K562 (cell line): ENCODE measurements at regions not wholly inside any gene's neighbourhood (a gene's known extent, or its start where the extent isn't known, plus 50 kb on each side); places are given as distances from the start of the nearest gene placed in this dataset.

Experiments used
- ATAC-seq: fragments of 200-7000 bp; cut with Tn5 transposase; 3 replicates; pipeline ENCODE4 v1.9.1; 2020; ENCODE audit warnings: moderate library complexity
- BruUV-seq: library from RNA; stranded (reverse); fragments of 400-500 nt; replicated peaks from 2 replicates; lab custom pipeline; 2021; lab: Mats Ljungman, UMichigan
- CTCF ChIA-PET: fragments of 300-600 bp; formaldehyde crosslinking; extraction: SDS; loops from one replicate; lab custom pipeline; 2021; ENCODE audit warnings: low intra/inter-chr PET ratio; lab: Yijun Ruan, JAX
- POLR2A ChIA-PET: fragments of 300-600, 350-650 bp; sonication (Branson Sonifier 250); formaldehyde crosslinking; extraction: SDS; loops from one replicate; lab custom pipeline; 2021; ENCODE audit warnings: antibody characterized with exemption, inconsistent platforms; lab: Yijun Ruan, JAX
- DNase-seq, 4 experiments: peaks; one replicate each; pipeline versions ENCODE4 v3.0.0 to v3.0.0-alpha.2; 2011 to 2018; ENCODE audit warnings: low spot score in 3 of 4, mixed read lengths in 3 of 4; ENCODE audit errors: extremely low read depth in 1 of 4
- FAIRE-seq: peaks from 2 replicates; lab custom pipeline; 2011; peaks lifted over from hg19 to GRCh38; lab: Jason Lieb, UNC
- H2AFZ ChIP-seq: 2 replicates; pipeline ENCODE4 v1.6.0; 2011; ENCODE audit warnings: low read depth, low read length, control low read depth, inconsistent platforms
- H3K27ac ChIP-seq: fragments of 200-600 bp; 3 replicates; pipeline ENCODE4 v1.8.0; 2011; ENCODE audit warnings: low read depth, mild to moderate bottlenecking, control low read depth, inconsistent platforms, low read length, moderate library complexity, mixed read lengths; ENCODE audit errors: extremely low read depth
- H3K27me3 ChIP-seq, 2 experiments: fragments of 300-600 bp in 1 of 2; 2 replicates in 1 of 2; 3 replicates in 1 of 2; pipeline versions ENCODE4 v1.6.0 to v1.8.0; 2011; ENCODE audit warnings: inconsistent platforms in 2 of 2, low read length in 2 of 2, mild to moderate bottlenecking in 1 of 2, mixed read lengths in 1 of 2, moderate library complexity in 1 of 2; ENCODE audit not compliant: control insufficient read depth in 2 of 2, insufficient read depth in 2 of 2
- H3K36me3 ChIP-seq: fragments of 300-600 bp; 3 replicates; pipeline ENCODE4 v1.8.0; 2011; ENCODE audit warnings: mild to moderate bottlenecking, low read length, inconsistent platforms; ENCODE audit not compliant: control insufficient read depth, insufficient read depth
- H3K4me1 ChIP-seq, 2 experiments: fragments of 200-600 bp in 1 of 2; replicated peaks in 1 of 2; 2 replicates in 1 of 2; 3 replicates in 1 of 2; pipeline versions ENCODE4 v1.5.1 to v1.8.0; 2011; ENCODE audit warnings: inconsistent platforms in 2 of 2, low read length in 2 of 2, mild to moderate bottlenecking in 1 of 2, mixed read lengths in 1 of 2, moderate library complexity in 1 of 2; ENCODE audit not compliant: control insufficient read depth in 2 of 2, insufficient read depth in 2 of 2
- H3K4me2 ChIP-seq: 2 replicates; pipeline ENCODE4 v1.6.1; 2011; ENCODE audit warnings: low read length, control low read depth, inconsistent platforms, mixed read lengths; ENCODE audit not compliant: insufficient read depth
- H3K4me3 ChIP-seq: fragments of 200-600 bp; sonication (generic), shearing (Covaris generic); 2 replicates; pipeline ENCODE4 v1.5.1; 2016; ENCODE audit warnings: control low read depth, inconsistent platforms
- H3K79me2 ChIP-seq: fragments of 200-600 bp; 3 replicates; pipeline ENCODE4 v1.8.0; 2011; ENCODE audit warnings: low read length, inconsistent platforms; ENCODE audit not compliant: control insufficient read depth, insufficient read depth
- H3K9ac ChIP-seq, 2 experiments: 2 replicates each; pipeline versions ENCODE4 v1.6.0 to v1.6.1; 2011; ENCODE audit warnings: low read depth in 2 of 2, low read length in 2 of 2, control low read depth in 1 of 2, inconsistent platforms in 1 of 2, mild to moderate bottlenecking in 1 of 2, mixed read lengths in 1 of 2; ENCODE audit not compliant: insufficient read depth in 1 of 2
- H3K9me1 ChIP-seq: one replicate; pipeline ENCODE4 v1.6.0; 2011; ENCODE audit warnings: inconsistent platforms, mild to moderate bottlenecking, low read length, moderate library complexity; ENCODE audit not compliant: control insufficient read depth, insufficient read depth
- H3K9me3 ChIP-seq: replicated peaks from 2 replicates; pipeline ENCODE4 v1.5.1; 2011; ENCODE audit warnings: low read depth, low read length, inconsistent platforms; ENCODE audit not compliant: control insufficient read depth, insufficient read depth
- H4K20me1 ChIP-seq: replicated peaks from 2 replicates; pipeline ENCODE4 v1.6.1; 2011; ENCODE audit warnings: low read length, inconsistent platforms, mixed read lengths; ENCODE audit not compliant: control insufficient read depth, insufficient read depth
- E2F1 ChIP-seq: sonication (generic); formaldehyde crosslinking; IDR thresholded peaks from 2 replicates; pipeline ENCODE4 v1.8.1; 2023; ENCODE audit warnings: mild to moderate bottlenecking, missing genetic modification reagents, moderate library complexity
- KDM2B ChIP-seq: fragments of 250-450 bp; sonication (Bioruptor Pico); IDR thresholded peaks from 2 replicates; pipeline ENCODE4 v1.8.0; 2021; ENCODE audit warnings: mild to moderate bottlenecking, moderate library complexity
- KLF13 ChIP-seq: fragments of 450-650 bp; IDR thresholded peaks from 2 replicates; pipeline ENCODE4 v1.6.1; 2016; ENCODE audit warnings: missing genetic modification characterization, low read depth, mild to moderate bottlenecking, missing compliant biosample characterization, moderate library complexity, borderline replicate concordance
- NR3C1 ChIP-seq: sonication (generic); formaldehyde crosslinking; IDR thresholded peaks from 2 replicates; pipeline ENCODE4 v1.8.1; 2022; ENCODE audit warnings: missing genetic modification reagents
- WGBS: fragments of 100-300 bp; shearing (Covaris generic); methylation state at CpG from one replicate; pipeline ENCODE4 v1.1.6; 2016; ENCODE audit warnings: low coverage, mixed read lengths; ENCODE audit not compliant: insufficient coverage; ENCODE audit errors: missing lambda C conversion rate; 5-methylcytosine and 5-hydroxymethylcytosine counted together
- in situ Hi-C: fragments of 300-500 bp; cut with MboI; formaldehyde crosslinking; loops from 4 replicates; pipeline ENCODE4 v1.15.0; 2018; ENCODE audit warnings: inconsistent platforms, mixed read lengths
- intact Hi-C: fragments of 100-400 bp; cut with micrococcal nuclease; formaldehyde crosslinking; loops from 2 replicates; pipeline ENCODE4 v1.14.2; 2022

DNA sequence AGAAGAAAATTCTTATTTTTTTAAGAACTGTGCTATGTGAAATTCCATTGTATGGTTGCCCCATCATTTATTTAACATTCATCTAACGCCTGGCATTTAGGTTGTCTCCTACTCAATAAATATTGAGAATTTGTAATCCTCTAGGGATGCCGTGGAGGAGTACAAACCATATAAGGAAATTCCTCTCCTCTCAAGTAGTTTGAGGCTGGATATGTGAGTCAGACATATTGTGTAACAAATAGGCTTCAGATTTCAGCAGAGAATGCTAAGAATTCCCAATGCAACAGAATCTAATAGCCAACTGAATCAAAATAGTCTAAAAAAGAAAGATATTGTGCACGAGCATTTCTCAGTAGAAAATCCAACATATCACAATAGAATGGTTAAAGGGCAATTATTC is 174.7 kb downstream of the OTOR start:
- DNase-seq (no peak), FAIRE-seq (no peak), ATAC-seq (no peak)
- no peak overlapping the region for H2AFZ ChIP-seq
- H4K20me1 ChIP-seq, result no peaks in the 10 kb centered on the region
- no TSS peak for BruUV-seq
- H3K9me1 ChIP-seq, result no peaks in the 10 kb centered on the region
- H3K27me3 ChIP-seq, result no peaks in the 10 kb centered on the region
- no peaks in the 10 kb centered on the region for H3K9me3 ChIP-seq
- TF ChIP-seq NR3C1 (CRISPR knock-in tag) (no peak), E2F1 (CRISPR knock-in tag) (no peak), KLF13 (tag) (no peak), KDM2B (CRISPR knock-in tag) (no peak)
- ChIA-PET POLR2A (no interaction called here), CTCF (no interaction called here)
- no peak overlapping the region for H3K9ac ChIP-seq
- in situ Hi-C loops, result no loop called here
- no peak overlapping the region for H3K27ac ChIP-seq
- H3K4me1 ChIP-seq, result no peaks in the 10 kb centered on the region
- 0% methylated on average over 2 of the region's 3 CpGs for WGBS
- H3K36me3 ChIP-seq, result no peaks in the 10 kb centered on the region
- intact Hi-C loops, result no loop called here
- no peak overlapping the region for H3K4me2 ChIP-seq
- H3K79me2 ChIP-seq, result no peaks in the 10 kb centered on the region
- no peak overlapping the region for H3K4me3 ChIP-seq
